ENCODE measurements at regions not wholly inside any gene's neighbourhood (a gene's known extent, or its start where the extent isn't known, plus 50 kb on each side); places are given as distances from the start of the nearest gene placed in this dataset.

GRCh38 chr11:81052344-81053158, 1611.7 kb upstream of the TENM4 start:
- intact Hi-C loops (cut with micrococcal nuclease) = no loop called here

- intact Hi-C loops (cut with micrococcal nuclease) = no loop called here
Observed at GRCh38 chr11:81039916-81040524, 1599.2 kb upstream of the TENM4 start.

GRCh38 chr11:81036168-81036870, 1595.5 kb upstream of the TENM4 start:
- intact Hi-C loops (cut with micrococcal nuclease) = no loop called here

DNA sequence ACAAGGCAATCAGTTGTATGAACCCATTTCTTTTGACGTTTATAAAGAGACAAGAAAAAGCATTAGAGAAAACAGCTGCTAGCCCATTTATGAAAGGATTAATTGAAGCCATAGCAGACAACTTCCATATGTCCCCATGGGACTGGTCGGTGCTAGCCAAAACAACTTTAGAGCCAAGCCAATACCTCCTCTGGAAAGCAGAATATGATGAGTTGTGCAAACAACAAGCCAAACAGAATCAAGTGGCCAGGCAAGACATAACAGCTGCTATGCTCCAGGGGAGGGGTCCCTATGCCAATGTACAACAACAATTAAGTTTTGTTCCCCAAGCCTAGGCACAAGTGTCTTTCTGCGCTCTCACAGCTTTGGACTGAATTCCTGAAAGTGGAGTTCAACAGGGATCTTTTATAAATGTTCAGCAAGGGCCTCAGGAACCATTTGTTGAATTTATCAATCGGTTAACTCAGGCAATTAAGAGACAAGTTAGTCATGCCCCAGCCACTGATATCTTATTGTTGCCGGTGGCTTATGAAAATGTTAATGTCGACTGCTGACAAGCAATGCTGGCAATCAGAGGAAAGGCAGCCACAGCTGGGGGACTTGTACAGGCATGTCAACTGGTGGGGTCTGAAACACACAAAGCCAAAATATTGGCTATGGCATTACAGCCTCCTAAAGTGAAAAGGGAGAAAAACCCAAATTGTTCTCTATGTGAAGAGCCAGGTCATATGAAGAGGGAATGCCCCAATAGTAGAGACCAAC, 1593.1 kb upstream of the TENM4 start:
- intact Hi-C loops (cut with micrococcal nuclease) = no loop called here

- intact Hi-C loops (cut with micrococcal nuclease) = no loop called here
Observed at GRCh38 chr11:81032906-81033305, 1592.1 kb upstream of the TENM4 start.

GRCh38 chr11:81030186-81030585, 1589.4 kb upstream of the TENM4 start:
- intact Hi-C loops (cut with micrococcal nuclease) = no loop called here

DNA sequence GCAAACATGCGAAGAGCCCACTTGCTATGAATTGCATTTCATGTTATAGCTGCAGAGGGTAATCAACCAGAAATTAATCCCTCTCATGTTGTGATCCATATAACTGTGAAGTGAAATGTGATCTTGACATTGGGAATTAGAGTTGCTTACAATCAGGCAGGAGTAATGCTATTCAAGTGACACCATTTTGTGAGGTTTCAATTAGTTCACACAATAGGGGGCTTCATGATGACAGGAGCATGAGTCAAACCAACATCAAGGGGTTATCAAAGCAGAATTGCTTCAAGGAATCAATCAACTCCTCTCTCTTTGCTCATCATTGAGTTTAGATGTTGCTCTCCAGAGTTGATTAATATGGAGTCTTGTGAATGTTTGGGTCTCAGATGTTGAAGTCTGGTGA, 1585.2 kb upstream of the TENM4 start:
- intact Hi-C loops (cut with micrococcal nuclease) = no loop called here

GRCh38 chr11:81022057-81022456, 1581.2 kb upstream of the TENM4 start:
- intact Hi-C loops (cut with micrococcal nuclease) = no loop called here

DNA sequence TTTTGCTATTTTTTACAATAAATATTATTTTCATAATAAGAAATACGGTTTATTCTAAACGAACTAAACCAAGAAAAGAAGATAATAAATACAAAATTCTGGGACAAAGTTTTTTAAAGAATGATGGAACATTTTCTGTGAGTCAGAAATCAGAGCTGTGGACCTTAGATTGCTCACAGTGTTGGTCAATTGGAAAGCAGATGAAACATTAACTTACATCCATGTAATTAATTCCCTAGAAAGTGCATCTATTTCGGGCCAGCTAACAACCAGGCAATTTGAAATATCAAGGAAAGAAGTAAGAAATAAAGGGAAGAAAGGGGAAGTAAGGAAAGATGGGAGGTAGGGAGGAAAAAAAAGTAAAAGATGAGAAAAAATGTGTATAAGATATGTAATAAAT, 1569.8 kb upstream of the TENM4 start:
- intact Hi-C loops (cut with micrococcal nuclease) = no loop called here

DNA sequence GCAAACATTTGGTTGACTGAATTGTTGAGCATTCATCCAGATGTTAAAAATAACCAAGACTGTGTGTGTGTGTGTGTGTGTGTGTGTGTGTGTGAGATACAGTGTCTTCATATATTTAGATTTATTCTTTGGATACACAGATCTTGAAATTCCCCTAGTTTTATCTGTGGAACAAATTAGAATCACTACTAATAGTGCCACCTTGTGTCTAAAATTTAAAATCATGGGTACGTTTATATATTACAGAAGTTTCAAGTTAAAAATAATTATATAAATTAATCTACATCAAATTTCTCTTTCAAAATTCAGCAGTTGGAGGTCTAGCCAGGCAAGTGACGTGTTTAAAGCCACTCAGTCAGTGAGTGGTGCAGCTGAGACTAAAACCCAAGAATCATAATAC, 1566.2 kb upstream of the TENM4 start:
- intact Hi-C loops (cut with micrococcal nuclease) = no loop called here

GRCh38 chr11:81005595-81005994, 1564.8 kb upstream of the TENM4 start:
- intact Hi-C loops (cut with micrococcal nuclease) = no loop called here

GRCh38 chr11:81004576-81004975, 1563.7 kb upstream of the TENM4 start:
- intact Hi-C loops (cut with micrococcal nuclease) = no loop called here

- intact Hi-C loops (cut with micrococcal nuclease) = no loop called here
Observed at GRCh38 chr11:81002374-81002773, 1561.5 kb upstream of the TENM4 start.

- intact Hi-C loops (cut with micrococcal nuclease) = no loop called here
Observed at GRCh38 chr11:81000735-81001134, 1559.9 kb upstream of the TENM4 start.

DNA sequence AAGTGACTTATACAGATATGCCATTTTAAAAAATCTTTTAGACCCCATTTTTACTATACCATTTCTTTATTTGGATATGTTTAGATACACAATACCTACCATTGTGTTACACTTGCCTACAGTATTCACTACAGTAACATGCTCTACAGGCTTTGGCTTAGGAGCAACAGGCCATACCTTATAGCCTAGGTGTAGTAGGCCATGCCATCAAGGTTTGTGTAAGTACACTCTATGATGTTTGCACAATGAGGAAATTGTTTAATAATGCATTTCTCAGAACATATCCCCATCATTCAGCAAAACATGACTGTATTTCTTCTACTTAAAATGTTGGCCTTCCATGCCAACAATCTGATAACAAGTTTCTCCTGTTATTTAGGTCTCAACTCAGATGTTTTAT, 1559.5 kb upstream of the TENM4 start:
- intact Hi-C loops (cut with micrococcal nuclease) = no loop called here

DNA sequence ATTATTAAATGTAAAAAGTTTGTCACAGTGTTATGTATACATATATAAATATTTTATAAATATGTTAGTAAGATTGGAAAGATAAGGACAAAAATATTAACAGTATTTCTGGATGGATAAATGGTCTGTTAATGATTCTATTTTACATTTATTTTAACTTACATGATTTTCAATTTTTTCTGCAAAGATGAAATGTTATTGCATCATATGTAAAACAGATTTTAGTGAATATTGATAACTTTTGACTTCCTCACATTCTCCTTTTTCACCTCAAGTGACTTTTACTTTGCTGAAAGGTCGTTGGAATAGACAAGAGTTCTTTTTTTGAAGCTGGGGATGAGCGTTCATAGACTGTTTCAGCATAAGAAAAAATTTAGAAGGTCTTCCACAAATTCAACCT, 1554.7 kb upstream of the TENM4 start:
- intact Hi-C loops (cut with micrococcal nuclease) = no loop called here

- intact Hi-C loops (cut with micrococcal nuclease) = no loop called here
Observed at GRCh38 chr11:80993536-80993935, 1552.7 kb upstream of the TENM4 start.

DNA sequence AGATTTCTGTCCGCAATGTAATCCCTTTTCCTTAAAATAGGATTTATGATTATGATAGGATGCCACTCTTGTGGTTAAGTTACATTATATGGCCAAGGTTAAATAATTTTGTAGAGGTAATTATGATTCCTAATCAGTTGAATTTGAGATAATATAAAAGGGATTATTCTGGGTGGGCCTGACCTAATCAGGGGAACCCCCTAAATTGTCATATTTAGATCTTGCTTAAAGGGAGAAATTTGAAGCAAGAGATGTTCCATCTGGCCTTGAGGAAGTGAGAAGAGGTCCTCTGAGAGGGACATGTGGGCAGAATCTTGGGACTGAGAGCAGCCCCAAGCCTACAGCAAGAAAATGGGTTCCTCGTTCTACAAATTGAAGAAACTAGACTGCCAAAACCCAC, 1550.1 kb upstream of the TENM4 start:
- intact Hi-C loops (cut with micrococcal nuclease) = no loop called here

DNA sequence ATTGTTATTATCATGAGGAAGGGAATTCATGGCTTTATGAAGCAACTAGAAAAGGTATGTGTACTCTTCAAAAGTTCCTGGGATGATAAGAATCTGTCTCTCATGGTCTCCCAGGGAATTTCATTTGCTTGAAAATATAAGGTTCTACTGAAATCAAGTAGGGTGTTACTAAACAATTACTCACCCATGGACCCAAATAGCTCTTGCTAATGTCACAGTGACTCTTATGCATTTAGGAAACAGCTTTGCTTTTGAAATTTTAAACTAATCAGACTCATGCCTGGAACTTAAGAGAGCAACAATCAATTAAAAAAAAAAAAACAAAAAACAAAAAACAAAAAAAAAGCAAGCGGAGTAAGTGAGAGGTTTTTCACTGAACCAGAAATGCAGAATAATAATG, 1546.3 kb upstream of the TENM4 start:
- intact Hi-C loops (cut with micrococcal nuclease) = no loop called here

DNA sequence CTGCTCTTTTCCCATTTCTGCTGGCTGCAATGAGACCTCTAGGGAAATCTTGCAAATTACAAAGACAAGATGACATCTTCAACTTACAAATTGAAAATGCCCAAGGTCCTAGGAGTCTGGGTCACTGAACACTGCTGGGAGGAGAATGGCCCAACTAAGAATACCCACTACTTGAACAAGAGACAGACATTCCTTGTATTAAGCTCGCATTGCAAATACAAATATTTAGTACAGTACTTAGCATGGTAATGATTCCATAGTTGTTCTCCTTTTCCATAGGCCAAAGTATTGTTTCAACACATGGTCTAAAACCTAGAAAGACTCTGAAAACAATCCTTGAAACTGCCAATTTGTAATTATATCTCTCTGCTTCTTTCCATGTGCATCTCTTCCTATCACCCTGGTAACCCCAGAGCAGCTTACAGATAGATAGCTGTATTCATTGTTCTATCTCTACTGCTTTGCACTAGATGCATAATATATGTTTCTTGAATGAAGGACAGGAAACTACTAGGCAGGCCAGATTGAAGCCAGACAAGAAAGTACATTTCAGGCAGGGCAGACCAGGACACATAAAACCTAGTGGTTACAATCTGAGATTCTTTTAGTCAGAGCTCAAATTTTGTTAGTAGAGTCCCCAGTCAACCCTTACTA, 1545.7 kb upstream of the TENM4 start:
- intact Hi-C loops (cut with micrococcal nuclease) = no loop called here

DNA sequence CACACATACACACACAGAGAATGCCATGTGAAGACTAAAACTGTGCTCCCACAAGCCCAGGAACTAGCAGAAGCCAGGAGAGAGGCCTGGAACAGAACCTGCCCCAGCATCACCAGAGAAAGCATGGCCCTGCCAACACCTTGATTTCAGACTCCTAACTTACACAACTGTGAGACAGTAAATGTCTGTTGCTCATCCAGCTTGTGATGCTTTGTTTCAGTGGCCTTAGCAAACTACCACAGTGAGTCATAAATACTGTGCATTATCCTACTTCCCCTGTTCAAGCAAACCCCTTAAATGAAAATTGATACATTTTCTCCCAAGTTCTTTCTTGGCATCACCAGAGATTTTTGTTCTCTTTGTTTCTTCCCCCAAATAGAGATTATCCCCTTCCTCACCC, 1539.4 kb upstream of the TENM4 start:
- intact Hi-C loops (cut with micrococcal nuclease) = no loop called here
